Esophagus squamous epithelium (tissue), 5 donors: ENCODE measurements at regions not wholly inside any gene's neighbourhood (a gene's known extent, or its start where the extent isn't known, plus 50 kb on each side); places are given as distances from the start of the nearest gene placed in this dataset.

Source experiments
- DNase-seq: peaks from one replicate; lab custom pipeline; 2025; lab: John Stamatoyannopoulos, UW
- H3K27ac ChIP-seq, 4 donors: fragments of 200-600 bp; sonication (generic); one replicate each; pipeline ENCODE4 v1.5.1; 2016 to 2019; ENCODE audit warnings: mild to moderate bottlenecking in 1 of 4
- H3K27me3 ChIP-seq, 4 donors: fragments of 200-600 bp; sonication (generic); 1 replicate in 3 of 4; 2 replicates in 1 of 4; pipeline versions ENCODE4 v1.5.1 to v1.6.0; 2017 to 2021; ENCODE audit warnings: antibody characterized with exemption in 1 of 4
- H3K36me3 ChIP-seq, 3 donors: fragments of 200-600 bp; sonication (generic); one replicate each; pipeline ENCODE4 v1.5.1; 2016 to 2019
- H3K4me1 ChIP-seq, 3 donors: fragments of 200-600 bp; sonication (generic); one replicate each; pipeline ENCODE4 v1.5.1; 2017 to 2019
- H3K4me3 ChIP-seq, 4 donors: fragments of 200-600 bp; sonication (generic); 1 replicate in 3 of 4; 2 replicates in 1 of 4; pipeline ENCODE4 v1.5.1; 2016 to 2019; ENCODE audit warnings: mild to moderate bottlenecking in 2 of 4, moderate library complexity in 1 of 4
- H3K9me3 ChIP-seq, 3 donors: fragments of 200-600 bp; sonication (generic); one replicate each; pipeline ENCODE4 v1.5.1; 2016 to 2019
- CTCF ChIP-seq, 6 experiments: fragments of 450-650 bp in 4 of 6; fragments of 200-600 bp in 2 of 6; sonication (generic) in 2 of 6; IDR thresholded peaks; one replicate each; pipeline ENCODE4 v1.5.1; 2016 to 2019; ENCODE audit warnings: antibody characterized with exemption in 6 of 6, mild to moderate bottlenecking in 4 of 6, moderate library complexity in 4 of 6
- POLR2A ChIP-seq, 4 donors: fragments of 450-650 bp; IDR thresholded peaks; one replicate each; pipeline ENCODE4 v1.6.1; 2017; ENCODE audit warnings: antibody characterized with exemption in 4 of 4, mild to moderate bottlenecking in 4 of 4, moderate library complexity in 3 of 4
- WGBS, 2 donors: methylation state at CpG; one replicate each; pipeline ENCODE4 v1.1.5; 2018; 5-methylcytosine and 5-hydroxymethylcytosine counted together
- intact Hi-C: fragments of 100-400 bp; cut with DNase I; formaldehyde crosslinking; loops from one replicate; pipeline ENCODE4 v1.15.0; 2022
- donor health status: DM: yes; HTN: yes; CAD: no.

- TF ChIP-seq POLR2A (IDR thresholded peaks at IDR 0.05) (no peak), CTCF (IDR thresholded peaks at IDR 0.05) (no peak)
- Histone ChIP-seq H3K36me3 (no peaks in the 10 kb centered on the region), H3K4me1 (peaks cover 0 to 15% (median 0%) of the 10 kb centered on the region in 3 donors), H3K27ac (peak overlapping the region in 2 of 4 donors; percentile 5 to 13), H3K27me3 (no peaks in the 10 kb centered on the region), H3K4me3 (no peak overlapping the region), H3K9me3 (no peaks in the 10 kb centered on the region)
- no peak for DNase-seq
- 20 to 37% methylated on average over 5 of the region's 5 CpGs for WGBS, 2 donors
- intact Hi-C loops = no loop called here
Observed at GRCh38 chr14:82720946-82721345, 1187.3 kb upstream of the SEL1L start.

- Histone ChIP-seq H3K4me1 (peaks cover 0 to 15% (median 0%) of the 10 kb centered on the region in 3 donors), H3K27ac (no peak overlapping the region), H3K4me3 (no peak overlapping the region), H3K36me3 (no peaks in the 10 kb centered on the region), H3K27me3 (no peaks in the 10 kb centered on the region), H3K9me3 (no peaks in the 10 kb centered on the region)
- intact Hi-C loops = no loop called here
- no peak for DNase-seq
- WGBS, 2 donors = 13 to 23% methylated on average over 2 of the region's 2 CpGs
- TF ChIP-seq POLR2A (IDR thresholded peaks at IDR 0.05) (no peak), CTCF (IDR thresholded peaks at IDR 0.05) (no peak)
Observed at GRCh38 chr14:82724316-82724715, 1190.7 kb upstream of the SEL1L start.

- DNase-seq = no peak
- no peak for TF ChIP-seq CTCF (IDR thresholded peaks at IDR 0.05)
- TF ChIP-seq POLR2A (IDR thresholded peaks at IDR 0.05) = no peak
- intact Hi-C loops = no loop called here
- Histone ChIP-seq H3K9me3 (no peaks in the 10 kb centered on the region), H3K4me3 (no peak overlapping the region), H3K36me3 (no peaks in the 10 kb centered on the region), H3K27ac (no peak overlapping the region), H3K4me1 (peaks cover 0 to 14% (median 0%) of the 10 kb centered on the region in 3 donors), H3K27me3 (no peaks in the 10 kb centered on the region)
Observed at GRCh38 chr14:82725213-82725612, 1191.6 kb upstream of the SEL1L start.

- intact Hi-C loops = no loop called here
- Histone ChIP-seq H3K27me3 (no peaks in the 10 kb centered on the region), H3K4me3 (no peak overlapping the region), H3K4me1 (no peaks in the 10 kb centered on the region), H3K27ac (no peak overlapping the region), H3K9me3 (no peaks in the 10 kb centered on the region), H3K36me3 (no peaks in the 10 kb centered on the region)
- DNase-seq = no peak
- 79 to 81% methylated on average over 4 of the region's 4 CpGs for WGBS, 2 donors
- no peak for TF ChIP-seq POLR2A (IDR thresholded peaks at IDR 0.05)
- no peak for TF ChIP-seq CTCF (IDR thresholded peaks at IDR 0.05)
Observed at GRCh38 chr14:82731526-82731925, 1197.9 kb upstream of the SEL1L start.

- DNase-seq = no peak
- Histone ChIP-seq H3K4me1 (no peaks in the 10 kb centered on the region), H3K36me3 (no peaks in the 10 kb centered on the region), H3K27me3 (no peaks in the 10 kb centered on the region), H3K27ac (no peak overlapping the region), H3K9me3 (no peaks in the 10 kb centered on the region), H3K4me3 (no peak overlapping the region)
- TF ChIP-seq POLR2A (IDR thresholded peaks at IDR 0.05) (no peak), CTCF (IDR thresholded peaks at IDR 0.05) (no peak)
- 37 to 52% methylated on average over 4 of the region's 4 CpGs for WGBS, 2 donors
- intact Hi-C loops = no loop called here
Observed at GRCh38 chr14:82740547-82740946, 1206.9 kb upstream of the SEL1L start.
